Stimulated activated naive CD8-positive, alpha-beta T cell treated with anti-CD3 and anti-CD28 coated beads, Interleukin-15, Interleukin-2, amounts not matched to agents 100 U/mL and 50 U/mL, for 24 hours (primary cell): ENCODE measurements at regions not wholly inside any gene's neighbourhood (a gene's known extent, or its start where the extent isn't known, plus 50 kb on each side); places are given as distances from the start of the nearest gene placed in this dataset.

Experiments
- ATAC-seq: fragments of 150-1000 bp; cut with Tn5 transposase; one replicate; pipeline ENCODE4 v1.10.0; 2021
- DNase-seq: peaks from one replicate; pipeline ENCODE4 v3.0.0; 2021

DNA sequence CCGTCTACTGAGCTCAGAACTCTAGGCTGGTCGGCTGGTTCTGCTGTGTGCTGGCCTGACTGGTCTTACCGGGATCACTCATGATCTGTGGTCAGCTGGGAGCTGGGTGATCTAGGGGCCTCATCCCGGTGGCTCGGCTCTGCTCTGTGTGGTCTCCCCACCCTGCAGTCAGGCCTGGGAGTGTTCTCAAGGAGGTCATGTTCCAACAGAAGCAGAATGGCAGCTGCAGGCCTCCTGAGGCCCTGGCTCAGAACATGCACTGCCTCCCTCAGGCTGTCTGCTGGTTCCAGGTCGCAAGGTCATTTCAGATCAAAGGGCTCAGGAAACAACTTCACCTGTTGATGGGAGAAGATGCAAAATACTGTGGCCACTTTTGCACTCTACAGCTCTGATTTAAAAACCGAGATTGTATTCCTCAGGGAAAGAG lies 81.1 kb upstream of the RFX8 start:
- DNase-seq = no peak
- no peak for ATAC-seq

DNA sequence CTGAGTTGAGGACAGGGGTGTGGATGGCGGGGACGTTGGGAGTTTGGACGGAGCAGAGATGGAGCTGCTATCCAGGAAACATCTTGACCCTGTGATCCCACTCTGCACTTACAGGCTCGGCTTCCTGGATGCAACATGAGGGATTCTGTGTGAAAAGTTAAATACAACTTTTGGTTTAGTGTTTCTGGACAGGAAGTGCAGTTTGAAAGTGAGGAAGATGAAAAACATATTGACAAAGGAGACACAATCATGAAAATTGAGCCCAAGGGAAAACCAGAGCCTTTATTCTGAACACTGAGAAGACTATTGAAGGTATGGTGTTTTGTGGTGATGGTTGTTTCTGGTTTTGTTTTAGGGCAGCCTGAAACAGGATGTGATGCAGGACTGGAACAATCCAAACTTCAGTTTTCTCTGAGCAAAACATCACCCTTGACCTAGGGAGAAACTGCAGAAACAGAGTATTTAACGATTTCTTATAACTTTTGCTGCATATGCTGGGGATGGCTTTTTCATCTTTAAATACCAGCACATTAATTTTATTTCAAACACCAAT lies 76.5 kb upstream of the RFX8 start:
- DNase-seq (no peak), ATAC-seq (no peak)

DNA sequence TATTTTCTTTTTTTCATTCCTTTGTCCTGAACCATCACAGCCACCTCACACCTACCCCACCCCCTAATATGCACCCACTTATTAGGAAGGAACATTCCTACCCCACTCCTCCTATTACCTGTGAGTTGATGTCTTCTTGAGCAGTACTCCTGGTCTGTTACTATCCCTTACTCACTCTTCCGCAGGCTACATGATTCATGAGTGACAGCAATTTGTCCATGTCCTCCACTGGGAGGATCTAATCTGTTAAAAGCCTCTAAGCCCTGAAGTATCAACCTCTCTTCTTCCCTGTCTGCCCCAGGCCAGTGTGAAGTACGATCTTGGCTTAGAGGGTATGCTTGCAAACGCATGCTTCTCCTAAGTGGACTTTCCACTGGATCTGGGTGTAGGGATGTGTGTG lies 75.6 kb upstream of the RFX8 start:
- no peak for ATAC-seq
- DNase-seq = no peak

GRCh38 chr2:101549371-101549770 lies 74.5 kb upstream of the RFX8 start:
- ATAC-seq = no peak
- no peak for DNase-seq

DNA sequence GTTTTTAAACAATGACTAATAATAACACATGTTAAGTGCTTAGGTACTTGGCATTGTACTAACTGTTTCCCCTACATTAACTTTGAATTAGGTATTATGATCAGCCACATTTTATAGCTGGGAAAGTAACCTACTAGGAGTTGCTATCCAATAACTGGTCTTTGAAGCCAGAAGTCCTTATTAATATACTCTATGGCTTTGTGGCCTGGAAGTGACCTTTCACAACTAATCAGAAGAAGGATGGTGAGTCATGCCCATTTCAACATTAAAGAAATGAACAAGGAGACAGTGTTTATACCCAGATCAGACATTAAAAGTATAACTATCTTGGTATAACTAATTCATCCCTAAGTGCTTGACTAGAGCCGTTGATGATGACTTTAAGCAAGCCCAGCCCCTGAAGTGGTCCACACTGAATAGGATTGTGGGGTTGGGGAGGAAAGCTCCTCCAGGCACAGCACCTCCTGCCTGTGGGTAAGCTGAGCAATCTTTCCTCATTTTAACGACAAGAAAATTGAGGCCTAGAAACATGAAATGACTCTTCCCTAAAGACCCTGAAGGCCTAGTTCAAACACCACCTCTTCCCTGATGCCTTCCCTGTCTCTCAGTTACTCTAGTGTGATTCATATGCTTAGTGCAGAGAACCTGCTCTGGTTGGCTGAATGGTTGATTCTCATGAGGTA lies 71.6 kb upstream of the RFX8 start:
- ATAC-seq (no peak), DNase-seq (no peak)

DNA sequence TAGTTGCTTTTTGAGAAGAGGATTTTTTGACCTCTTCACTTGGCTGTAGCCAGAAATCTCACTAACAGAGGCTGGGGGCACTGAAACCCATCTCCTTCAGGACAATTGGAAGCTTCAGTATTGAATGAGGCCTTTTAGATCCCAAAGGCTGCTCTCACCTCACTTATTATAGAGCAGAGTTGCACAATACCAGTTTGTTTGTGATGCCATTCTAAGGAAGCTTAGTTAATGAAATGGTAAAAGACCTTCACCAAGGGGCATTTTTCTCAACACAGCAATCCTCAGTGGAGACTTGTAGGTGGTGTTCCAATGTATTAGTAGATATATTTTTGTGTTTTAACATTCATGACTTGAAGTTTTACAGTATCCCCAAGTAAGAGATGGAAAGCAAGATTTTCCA lies 71.0 kb upstream of the RFX8 start:
- DNase-seq (no peak), ATAC-seq (no peak)

GRCh38 chr2:101540518-101540917 lies 65.6 kb upstream of the RFX8 start:
- ATAC-seq = no peak

GRCh38 chr2:101538076-101538475 lies 63.2 kb upstream of the RFX8 start:
- DNase-seq = no peak
- ATAC-seq = no peak

More at GRCh38 chr2:101540518-101540917, 65.6 kb upstream of the RFX8 start:
- DNase-seq = no peak

GRCh38 chr2:101534149-101534611 lies 59.3 kb upstream of the RFX8 start:
- DNase-seq = no peak
- ATAC-seq = no peak

- DNase-seq = no peak
Observed at GRCh38 chr2:101533561-101534148, 58.7 kb upstream of the RFX8 start.

DNA sequence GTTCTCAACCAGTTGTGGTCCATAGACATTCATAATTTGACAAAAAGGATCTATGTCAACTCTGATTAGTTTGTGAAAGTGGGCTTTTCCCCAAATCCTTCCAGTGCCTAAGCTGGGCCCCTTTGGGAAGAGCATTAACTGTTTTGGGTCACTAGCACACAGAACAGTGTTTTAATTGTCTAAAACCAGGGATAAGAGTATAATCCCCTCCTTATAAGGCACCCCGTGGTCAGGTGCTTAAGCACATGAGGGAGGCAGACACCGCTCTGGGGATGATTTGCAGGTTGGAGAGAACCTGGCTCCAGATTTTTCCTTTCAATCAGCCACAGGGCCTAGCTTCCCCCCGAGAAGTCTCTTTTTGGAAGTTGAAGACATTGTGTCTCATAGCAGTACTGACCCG lies 53.6 kb upstream of the RFX8 start:
- no peak for DNase-seq
- no peak for ATAC-seq

More at GRCh38 chr2:101533561-101534148, 58.7 kb upstream of the RFX8 start:
- no peak for ATAC-seq

DNA sequence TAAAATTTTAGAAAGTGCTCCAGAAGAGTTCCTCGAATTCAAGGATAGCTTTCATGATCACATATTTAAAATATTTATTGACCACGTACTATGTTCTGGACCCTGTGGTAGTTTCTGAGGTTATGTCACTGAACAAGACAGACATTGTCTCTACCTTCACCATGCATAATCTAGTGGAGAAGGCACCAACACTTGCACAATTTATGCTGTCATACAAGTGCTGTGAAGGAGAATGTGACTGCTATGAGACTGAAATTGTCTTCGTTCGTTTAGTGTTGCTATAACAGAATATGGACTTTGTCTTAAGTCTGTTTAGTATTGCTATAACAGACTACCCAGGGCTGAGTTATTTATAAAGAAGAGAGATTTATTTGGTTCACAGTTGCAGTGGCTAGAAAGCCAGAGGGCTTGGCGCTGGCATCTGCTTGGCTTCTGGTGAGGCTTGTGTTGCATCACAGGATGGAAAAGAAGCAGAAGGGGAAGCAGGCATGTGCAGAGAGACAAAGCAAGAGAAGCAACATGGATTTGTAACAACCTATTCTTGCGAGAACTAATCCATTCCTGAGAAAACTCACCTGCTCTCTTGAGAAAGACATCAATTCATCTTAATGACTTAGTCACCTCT lies 50.0 kb upstream of the RFX8 start:
- ATAC-seq = no peak
- DNase-seq = no peak
